NOMO-1 treated with DMSO at 0.1 percent for 48 hours (cell line): ENCODE measurements at regions not wholly inside any gene's neighbourhood (a gene's known extent, or its start where the extent isn't known, plus 50 kb on each side); places are given as distances from the start of the nearest gene placed in this dataset.
A peak's percentile ranks its signal among the peaks of the same experiment; 100 is the strongest.

Source experiments
- DNase-seq: peaks from one replicate; lab custom pipeline; 2025; ENCODE audit not compliant: unreplicated experiment; lab: John Stamatoyannopoulos, UW

GRCh38 chr13:72383646-72384045 is 343.8 kb downstream of the MZT1 start:
- peak; percentile 94 for DNase-seq

DNA sequence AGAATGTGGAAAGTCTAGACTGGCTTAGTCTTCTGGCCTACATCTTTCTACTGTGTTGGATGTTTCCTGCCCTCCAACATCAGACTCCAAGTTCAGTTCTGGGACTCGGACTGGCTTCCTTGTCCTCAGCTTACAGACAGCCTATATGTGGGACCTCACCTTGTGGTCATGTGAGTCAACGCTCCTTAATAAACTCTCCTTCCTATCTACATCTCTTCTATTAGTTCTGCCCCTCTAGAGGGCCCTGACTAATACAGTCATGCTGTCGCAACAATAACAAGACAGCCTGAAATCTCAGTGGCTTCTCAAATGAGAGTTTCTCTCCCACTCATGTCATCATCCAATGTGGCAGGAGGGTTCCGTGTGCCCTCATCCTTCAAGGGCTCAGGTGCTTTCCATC is 347.8 kb downstream of the MZT1 start:
- no peak for DNase-seq

- no peak for DNase-seq
Observed at GRCh38 chr13:72368031-72368430, 359.4 kb downstream of the MZT1 start.

- DNase-seq: no peak
Observed at GRCh38 chr13:72346716-72347115, 380.7 kb downstream of the MZT1 start.

DNA sequence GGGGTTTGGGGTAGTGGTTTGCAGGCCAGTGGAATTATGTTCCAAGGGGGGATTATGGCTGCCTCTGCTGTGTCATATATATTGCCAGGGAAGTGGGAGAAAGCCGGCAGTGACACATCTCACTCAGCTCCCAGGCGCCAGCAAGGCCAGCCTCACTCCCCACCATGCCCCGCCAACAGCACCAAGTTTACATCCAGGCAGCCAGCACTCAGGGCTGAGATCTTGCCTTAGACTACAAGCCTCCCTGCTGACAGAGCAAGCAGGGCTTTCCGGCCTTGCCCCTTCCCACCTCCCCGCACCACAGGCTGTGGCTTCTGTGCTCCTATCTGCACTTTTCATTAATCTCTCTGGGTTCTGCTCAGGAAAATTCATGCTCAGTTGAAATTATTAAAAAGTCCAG is 385.1 kb downstream of the MZT1 start:
- DNase-seq: no peak

DNA sequence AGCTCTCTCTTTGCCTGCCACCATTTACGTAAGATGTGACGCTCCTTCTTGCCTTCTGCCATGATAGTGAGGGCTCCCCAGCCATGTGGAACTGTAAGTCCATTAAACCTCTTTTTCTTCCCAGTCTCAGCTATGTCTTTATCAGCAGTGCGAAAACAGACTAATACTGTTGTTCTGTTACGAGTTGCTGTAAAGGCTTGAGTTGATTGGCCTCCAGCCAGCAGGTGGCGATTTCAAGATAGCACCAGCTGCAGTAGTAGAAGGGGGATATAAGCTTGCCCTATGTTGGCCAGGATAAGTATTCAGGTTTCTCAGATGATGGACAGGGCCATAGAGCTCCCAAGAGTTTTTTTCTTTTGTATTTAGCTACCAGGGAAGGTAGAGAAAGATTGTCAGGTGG is 385.5 kb downstream of the MZT1 start:
- no peak for DNase-seq

GRCh38 chr13:72317346-72318109 is 409.9 kb downstream of the MZT1 start:
- DNase-seq: no peak

- DNase-seq: no peak
Observed at GRCh38 chr13:72316716-72317115, 410.7 kb downstream of the MZT1 start.

DNA sequence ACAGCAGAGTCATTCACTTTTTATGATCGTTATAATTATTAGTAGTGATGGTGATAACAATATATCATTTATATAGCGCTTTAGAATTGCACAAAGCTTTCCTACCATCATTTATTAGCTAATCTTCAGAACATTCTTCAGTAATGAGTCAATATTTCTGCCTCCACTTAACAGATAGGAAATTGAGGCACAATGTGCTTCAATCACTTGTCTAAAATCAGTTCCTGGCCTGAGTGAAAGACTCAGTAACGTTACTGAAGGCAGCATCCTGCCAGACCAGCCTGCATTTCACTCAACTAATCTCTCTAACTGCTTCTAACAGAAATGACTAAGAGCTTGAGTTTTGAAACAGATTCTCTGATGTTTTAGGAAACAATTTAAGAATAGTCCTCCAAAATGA is 412.1 kb downstream of the MZT1 start:
- DNase-seq: no peak

GRCh38 chr13:72314210-72314609 is 413.2 kb downstream of the MZT1 start:
- DNase-seq: no peak

GRCh38 chr13:72313546-72313945 is 413.9 kb downstream of the MZT1 start:
- DNase-seq: no peak

DNA sequence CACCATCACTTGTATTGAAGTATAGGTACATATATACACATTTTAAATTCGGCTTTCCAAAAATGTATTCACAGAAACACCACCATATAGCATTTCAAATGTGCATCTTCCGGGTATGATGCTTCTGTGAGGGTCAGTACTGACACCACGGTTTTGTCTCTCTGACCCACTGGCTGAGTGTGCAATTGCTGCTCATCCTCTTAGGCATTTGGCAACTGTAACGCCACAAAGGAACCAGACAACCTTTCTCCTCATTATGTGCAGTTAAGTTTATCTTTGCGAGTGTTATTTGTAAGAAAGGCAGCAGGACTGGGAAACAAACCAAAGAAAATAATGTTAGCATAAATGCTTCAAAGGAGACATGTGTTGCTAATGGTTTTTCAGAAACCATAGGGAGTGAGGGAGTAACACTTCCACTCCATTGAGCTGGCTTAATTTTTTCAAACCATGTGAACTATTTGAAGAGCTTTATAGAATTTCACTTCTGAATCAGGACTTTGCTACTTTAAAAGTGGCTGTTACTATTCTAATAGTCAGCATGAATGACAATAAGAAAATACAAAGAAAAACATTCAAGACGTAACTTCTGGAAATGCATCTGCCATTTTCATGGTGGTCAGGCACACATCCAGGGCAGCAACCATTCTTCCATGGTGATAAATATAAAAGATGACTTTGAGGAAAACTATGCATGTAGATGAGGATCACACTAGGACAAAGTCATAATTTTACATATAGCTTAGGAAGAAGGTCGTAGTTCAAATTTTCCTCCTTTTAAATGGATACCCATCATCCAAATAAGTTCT is 423.3 kb downstream of the MZT1 start:
- no peak for DNase-seq

DNA sequence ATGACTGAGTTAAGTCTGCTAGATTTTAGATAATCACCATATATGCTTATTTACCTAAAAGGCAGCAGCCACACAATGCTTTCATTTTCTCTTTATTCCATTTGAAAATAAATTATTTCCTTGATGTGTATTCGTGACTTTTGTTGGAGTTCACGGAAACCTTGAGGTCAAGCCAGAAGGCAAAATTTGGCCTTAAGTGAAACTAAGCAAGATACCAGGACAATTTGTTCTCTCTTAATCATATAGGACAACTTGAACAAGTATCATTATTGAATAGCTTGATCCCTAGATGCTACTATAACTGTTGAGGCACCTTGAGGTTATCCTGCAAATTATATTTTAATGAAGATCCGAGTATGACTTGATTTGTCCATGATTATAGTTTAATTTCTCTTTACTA is 429.2 kb upstream of the DACH1 start:
- no peak for DNase-seq

GRCh38 chr13:72295153-72295552 is 428.1 kb upstream of the DACH1 start:
- no peak for DNase-seq

DNA sequence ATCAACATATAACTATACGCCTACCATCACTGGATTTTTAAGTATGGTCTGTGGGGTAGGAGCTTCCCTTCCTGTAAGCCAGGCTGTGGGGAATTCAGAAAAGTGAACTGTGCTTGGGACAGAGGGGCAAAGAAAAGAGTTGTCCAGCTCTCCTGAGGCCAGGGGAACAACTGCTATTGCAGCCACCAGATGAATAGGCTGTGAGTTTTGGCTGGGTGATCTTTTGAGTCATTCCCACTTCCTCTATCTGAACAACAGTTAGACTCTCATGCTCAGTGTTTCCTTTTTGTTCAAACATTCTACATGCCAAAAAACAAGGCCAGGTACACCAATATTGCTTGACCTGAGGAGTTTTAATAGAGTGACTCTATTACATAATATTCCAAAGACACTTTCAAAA is 426.2 kb upstream of the DACH1 start:
- DNase-seq: no peak

DNA sequence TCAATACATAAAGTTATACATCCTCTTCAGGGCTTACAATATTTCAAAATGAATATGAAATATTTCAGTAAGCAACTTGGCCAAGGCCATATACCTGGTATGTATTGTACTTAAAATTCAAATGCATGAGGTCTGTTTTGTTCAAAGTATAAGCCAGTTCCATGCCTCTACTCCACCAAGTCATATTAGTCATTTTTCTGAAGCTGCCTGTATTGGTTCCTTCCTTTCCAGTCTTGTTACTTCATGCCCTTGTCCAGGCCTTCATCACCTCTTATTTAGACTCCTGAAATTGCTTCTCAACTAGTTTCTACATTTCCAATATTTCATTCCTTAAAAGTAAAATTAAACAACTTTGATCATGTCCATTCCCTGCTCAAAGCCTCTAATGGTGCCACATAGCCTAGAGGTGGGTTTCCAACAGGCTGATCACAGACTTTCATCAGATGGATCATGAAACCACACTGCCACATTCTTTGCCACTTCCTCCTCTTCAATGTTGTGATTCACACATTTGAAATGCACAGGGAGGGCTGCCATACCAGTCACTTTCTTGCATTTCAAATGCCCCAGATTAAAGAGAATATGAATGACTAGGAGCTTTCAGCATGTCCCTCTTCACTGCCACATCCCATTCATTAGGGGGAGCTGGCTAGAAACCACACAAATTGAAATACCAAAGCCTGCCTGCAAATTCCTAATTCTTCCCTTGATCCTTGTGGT is 424.1 kb upstream of the DACH1 start:
- peak; percentile 7 for DNase-seq

DNA sequence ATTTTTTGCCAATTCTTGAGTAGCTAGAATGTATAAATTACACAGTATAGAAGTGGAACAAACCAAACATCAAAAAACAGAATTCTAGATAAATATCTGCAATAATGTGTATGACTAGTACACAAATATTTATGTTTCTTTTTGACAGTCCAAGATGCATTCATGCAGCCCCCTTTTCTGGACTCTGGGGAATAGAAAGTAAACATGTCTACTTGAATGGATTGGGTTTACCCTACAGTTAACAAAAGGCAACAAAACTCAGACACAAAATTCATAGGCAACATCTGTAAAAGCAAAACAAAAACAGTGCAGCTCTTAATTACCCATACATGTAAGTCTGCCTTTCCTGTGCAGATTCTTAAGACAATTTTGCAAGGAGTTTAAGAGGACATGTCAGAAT is 419.4 kb upstream of the DACH1 start:
- DNase-seq: no peak

DNA sequence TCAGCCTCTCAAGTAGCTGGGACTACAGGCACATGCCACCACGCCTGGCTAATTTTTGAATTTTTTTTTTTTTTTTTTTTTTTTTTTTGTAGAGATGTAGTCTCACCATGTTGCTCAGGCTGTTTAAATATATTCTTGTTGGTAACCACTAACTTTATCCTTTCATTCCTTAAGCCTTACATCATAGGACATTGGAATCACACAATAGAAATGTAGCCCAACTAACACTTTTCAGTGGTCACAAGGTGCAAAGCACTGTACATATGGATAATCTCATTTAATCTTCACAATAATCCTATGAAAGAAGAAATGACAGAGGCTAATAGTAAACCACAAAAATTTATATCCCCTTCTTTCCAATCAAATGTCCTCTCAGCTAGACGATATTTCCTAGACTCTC is 417.8 kb upstream of the DACH1 start:
- no peak for DNase-seq

DNA sequence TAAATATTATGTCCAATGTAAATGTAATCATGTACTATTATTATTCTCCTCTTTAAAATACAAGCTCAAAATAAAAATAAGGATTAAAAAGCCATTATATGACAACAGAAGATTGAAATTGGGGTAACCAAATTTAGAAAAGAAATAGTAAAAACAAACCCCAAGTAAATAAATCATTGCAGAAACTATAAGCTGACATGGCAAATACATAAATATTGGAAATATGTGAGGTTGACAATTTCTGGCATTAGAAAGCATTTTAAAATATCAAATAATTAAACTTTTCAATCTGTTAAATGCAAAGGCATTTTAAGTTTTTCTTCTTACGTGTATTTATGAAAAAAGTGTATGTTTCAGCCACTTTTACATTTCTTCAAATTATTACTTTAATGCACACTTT is 394.7 kb upstream of the DACH1 start:
- DNase-seq: no peak

- peak; percentile 33 for DNase-seq
Observed at GRCh38 chr13:72259528-72259927, 392.5 kb upstream of the DACH1 start.

GRCh38 chr13:72258340-72258981 is 391.5 kb upstream of the DACH1 start:
- no peak for DNase-seq
